ENCODE measurements at regions not wholly inside any gene's neighbourhood (a gene's known extent, or its start where the extent isn't known, plus 50 kb on each side); places are given as distances from the start of the nearest gene placed in this dataset.
"Not testable (repeated sequence)": the region's sequence is repeated elsewhere in the genome, so short reads cannot be mapped to it uniquely, and the experiment has no call there.

DNA sequence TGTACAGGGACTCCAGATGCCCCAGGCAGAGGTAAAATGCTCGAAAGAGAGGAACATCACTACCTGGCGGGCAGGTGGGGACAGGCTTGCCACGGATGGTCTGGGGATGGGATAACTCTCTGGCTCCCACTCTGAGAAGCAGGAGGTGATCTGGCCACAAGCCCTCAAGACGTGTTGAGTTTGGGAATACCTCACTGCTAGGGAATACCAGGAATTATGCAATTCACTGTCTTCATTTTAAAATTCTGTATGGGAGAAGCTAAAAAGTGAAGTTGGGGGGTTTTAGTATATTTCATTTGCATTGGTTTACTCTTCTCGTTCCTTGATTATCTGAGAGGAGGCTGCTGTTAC is 510.4 kb downstream of the CCDC171 start:
- no peaks in the 10 kb centered on the region for H3K36me3 ChIP-seq
- H3K4me1 ChIP-seq: no peaks in the 10 kb centered on the region
- DNase-seq: no peak
- no peak for ATAC-seq
- no peak overlapping the region for H3K4me3 ChIP-seq
- H3K27ac ChIP-seq: no peak overlapping the region
- TF ChIP-seq, protein P1, sequence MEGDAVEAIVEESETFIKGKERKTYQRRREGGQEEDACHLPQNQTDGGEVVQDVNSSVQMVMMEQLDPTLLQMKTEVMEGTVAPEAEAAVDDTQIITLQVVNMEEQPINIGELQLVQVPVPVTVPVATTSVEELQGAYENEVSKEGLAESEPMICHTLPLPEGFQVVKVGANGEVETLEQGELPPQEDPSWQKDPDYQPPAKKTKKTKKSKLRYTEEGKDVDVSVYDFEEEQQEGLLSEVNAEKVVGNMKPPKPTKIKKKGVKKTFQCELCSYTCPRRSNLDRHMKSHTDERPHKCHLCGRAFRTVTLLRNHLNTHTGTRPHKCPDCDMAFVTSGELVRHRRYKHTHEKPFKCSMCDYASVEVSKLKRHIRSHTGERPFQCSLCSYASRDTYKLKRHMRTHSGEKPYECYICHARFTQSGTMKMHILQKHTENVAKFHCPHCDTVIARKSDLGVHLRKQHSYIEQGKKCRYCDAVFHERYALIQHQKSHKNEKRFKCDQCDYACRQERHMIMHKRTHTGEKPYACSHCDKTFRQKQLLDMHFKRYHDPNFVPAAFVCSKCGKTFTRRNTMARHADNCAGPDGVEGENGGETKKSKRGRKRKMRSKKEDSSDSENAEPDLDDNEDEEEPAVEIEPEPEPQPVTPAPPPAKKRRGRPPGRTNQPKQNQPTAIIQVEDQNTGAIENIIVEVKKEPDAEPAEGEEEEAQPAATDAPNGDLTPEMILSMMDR (IDR thresholded peaks at IDR 0.05): no peak
- H3K9me3 ChIP-seq: peaks cover 0 to 2% of the 10 kb centered on the region in 2 donors
- intact Hi-C loops (cut with DNase I): no loop called here
- no peaks in the 10 kb centered on the region for H3K27me3 ChIP-seq

DNA sequence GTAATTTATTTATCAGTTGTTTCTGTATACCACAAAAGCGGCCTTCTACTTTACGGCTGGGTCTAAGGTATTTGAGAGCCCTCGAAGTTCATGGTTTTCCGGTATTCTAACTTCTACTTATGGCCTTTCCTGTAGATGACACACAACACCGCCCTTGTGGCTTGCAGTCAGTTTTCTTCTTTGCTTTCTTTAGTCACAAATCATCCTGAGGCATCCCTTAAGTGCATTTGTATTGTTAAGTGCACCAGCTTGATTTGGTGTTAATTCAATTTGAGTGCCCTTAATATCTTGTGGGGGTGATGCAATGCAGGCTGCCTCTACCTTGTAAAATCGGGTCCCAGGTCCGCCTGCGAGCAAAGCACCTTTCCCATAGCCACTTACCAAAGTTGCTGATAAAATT is 511.9 kb downstream of the CCDC171 start:
- no peak overlapping the region for H3K27ac ChIP-seq
- DNase-seq: no peak

DNA sequence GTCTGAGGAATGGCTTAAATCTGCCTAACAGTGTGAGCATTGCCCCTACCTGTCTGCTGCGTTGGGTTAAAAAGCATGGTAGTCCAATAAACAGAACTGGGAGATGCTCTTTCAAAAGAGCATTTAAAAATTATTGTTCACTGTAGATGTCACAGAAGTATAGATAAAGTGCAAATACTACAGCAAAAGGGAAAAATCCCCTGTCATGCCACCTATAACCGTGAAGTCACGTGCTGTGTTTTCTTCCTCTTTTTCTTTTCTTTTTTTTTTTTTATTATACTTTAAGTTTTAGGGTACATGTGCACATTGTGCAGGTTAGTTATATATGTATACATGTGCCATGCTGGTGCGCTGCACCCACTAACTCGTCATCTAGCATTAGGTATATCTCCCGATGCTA is 513.4 kb downstream of the CCDC171 start:
- H3K4me3 ChIP-seq; DNase-seq; H3K36me3 ChIP-seq; H3K27me3 ChIP-seq; ATAC-seq; H3K27ac ChIP-seq; H3K9me3 ChIP-seq; H3K4me1 ChIP-seq; intact Hi-C loops (cut with DNase I): not testable (repeated sequence)

More for the DNA sequence above, 511.9 kb downstream of the CCDC171 start:
- TF ChIP-seq, protein P1 (IDR thresholded peaks at IDR 0.05): no peak
- H3K4me1 ChIP-seq: no peaks in the 10 kb centered on the region
- H3K36me3 ChIP-seq: no peaks in the 10 kb centered on the region
- no peaks in the 10 kb centered on the region for H3K27me3 ChIP-seq
- H3K4me3 ChIP-seq: no peak overlapping the region
- peaks cover 0 to 2% of the 10 kb centered on the region in 2 donors for H3K9me3 ChIP-seq
- ATAC-seq: no peak
- intact Hi-C loops (cut with DNase I): no loop called here

DNA sequence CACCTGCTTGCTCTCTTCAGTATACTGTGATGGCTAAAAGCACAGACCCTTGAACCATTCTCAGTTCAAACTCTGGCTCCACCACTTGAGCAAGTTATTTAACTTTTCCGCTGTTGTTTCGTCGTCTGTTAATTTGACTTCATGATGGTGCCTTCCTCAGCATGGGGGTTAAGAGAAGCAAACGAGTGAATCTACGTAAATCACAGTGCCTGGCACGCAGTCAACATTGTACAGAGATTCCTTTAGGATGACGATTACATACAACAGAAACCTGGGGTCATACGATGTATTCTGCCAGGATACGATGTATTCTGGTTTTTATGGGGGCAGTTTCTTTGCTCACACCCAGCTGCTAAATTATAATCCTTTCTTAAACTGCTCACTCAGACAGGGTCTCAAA is 515.6 kb downstream of the CCDC171 start:
- no peak overlapping the region for H3K27ac ChIP-seq
- H3K9me3 ChIP-seq: peaks cover 0 to 2% of the 10 kb centered on the region in 2 donors
- ATAC-seq (no peak), DNase-seq (no peak)
- H3K4me1 ChIP-seq: no peaks in the 10 kb centered on the region
- TF ChIP-seq, protein P1 (IDR thresholded peaks at IDR 0.05): no peak
- no peak overlapping the region for H3K4me3 ChIP-seq
- intact Hi-C loops (cut with DNase I): no loop called here
- H3K27me3 ChIP-seq: no peaks in the 10 kb centered on the region
- no peaks in the 10 kb centered on the region for H3K36me3 ChIP-seq

DNA sequence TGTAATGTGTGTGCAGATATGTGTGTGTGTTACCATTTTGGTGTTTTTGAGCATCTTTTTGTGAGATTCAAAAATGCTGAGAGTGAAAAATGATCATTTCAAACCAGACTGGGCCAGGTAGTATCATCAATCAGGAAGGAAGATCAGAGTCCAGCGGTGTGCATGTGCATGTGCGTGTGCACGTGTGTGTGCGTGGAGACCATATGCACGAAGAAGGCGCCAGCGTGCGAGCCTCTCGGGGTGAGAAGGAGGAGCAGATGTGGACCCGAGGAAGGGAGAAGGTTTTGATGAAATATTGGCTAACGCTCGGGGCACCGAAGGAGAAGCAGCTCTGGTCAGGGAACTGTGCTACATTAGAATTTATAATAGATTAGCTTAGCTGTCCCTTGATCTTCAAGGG is 516.4 kb downstream of the CCDC171 start:
- no peak overlapping the region for H3K4me3 ChIP-seq
- ATAC-seq (no peak), DNase-seq (no peak)
- H3K9me3 ChIP-seq: peaks cover 0 to 2% of the 10 kb centered on the region in 2 donors
- no peak overlapping the region for H3K27ac ChIP-seq
- H3K4me1 ChIP-seq: no peaks in the 10 kb centered on the region
- TF ChIP-seq, protein P1 (IDR thresholded peaks at IDR 0.05): no peak
- intact Hi-C loops (cut with DNase I): no loop called here
- no peaks in the 10 kb centered on the region for H3K36me3 ChIP-seq
- H3K27me3 ChIP-seq: no peaks in the 10 kb centered on the region

DNA sequence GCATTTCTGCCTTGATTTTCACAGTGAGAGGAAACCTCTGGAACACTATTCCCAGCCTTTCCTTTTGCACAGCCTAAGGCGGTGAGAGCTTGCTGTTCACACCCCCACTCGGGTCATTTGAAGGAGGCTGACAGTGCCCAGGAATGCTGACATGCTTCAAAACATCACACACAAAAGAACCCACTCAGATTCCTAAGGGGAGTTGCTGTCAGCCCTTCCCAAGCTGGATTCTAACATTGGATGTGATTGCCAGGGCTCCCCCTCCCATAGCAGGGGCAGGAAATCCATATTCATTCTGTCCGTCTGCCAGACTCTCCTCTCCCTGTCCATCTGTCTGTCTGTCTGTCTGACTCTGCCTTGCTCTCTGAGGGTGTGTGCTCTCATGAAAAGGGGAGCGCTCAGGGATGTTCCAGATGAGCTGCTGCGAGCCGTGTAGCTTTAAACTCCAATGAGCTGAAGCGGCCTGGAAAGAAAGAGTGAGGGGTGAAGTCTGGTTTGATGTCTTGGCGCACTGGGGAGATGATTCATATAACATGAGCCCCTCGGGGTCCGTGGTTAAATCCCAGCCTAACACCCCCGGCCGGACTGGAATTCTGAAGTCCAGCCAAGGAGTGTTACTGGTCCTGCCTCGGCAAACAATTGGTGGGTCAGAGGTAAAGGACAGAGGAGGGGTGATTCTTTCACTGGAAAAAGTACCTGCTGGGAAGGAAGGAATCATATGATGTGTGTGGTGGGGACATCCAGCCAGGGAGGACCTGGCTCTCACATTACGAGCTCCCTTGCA is 517.0 kb downstream of the CCDC171 start:
- intact Hi-C loops (cut with DNase I): no loop called here
- peaks cover 0 to 2% of the 10 kb centered on the region in 2 donors for H3K9me3 ChIP-seq
- TF ChIP-seq, protein P1 (IDR thresholded peaks at IDR 0.05): no peak
- H3K4me1 ChIP-seq: no peaks in the 10 kb centered on the region
- H3K4me3 ChIP-seq: no peak overlapping the region
- no peaks in the 10 kb centered on the region for H3K27me3 ChIP-seq
- no peak overlapping the region for H3K27ac ChIP-seq
- DNase-seq (peak in 1 of 4 donors; percentile 11), ATAC-seq (no peak)
- no peaks in the 10 kb centered on the region for H3K36me3 ChIP-seq

All from left lung (tissue), 4 donors.